ENCODE measurements at regions not wholly inside any gene's neighbourhood (a gene's known extent, or its start where the extent isn't known, plus 50 kb on each side); places are given as distances from the start of the nearest gene placed in this dataset.

DNA sequence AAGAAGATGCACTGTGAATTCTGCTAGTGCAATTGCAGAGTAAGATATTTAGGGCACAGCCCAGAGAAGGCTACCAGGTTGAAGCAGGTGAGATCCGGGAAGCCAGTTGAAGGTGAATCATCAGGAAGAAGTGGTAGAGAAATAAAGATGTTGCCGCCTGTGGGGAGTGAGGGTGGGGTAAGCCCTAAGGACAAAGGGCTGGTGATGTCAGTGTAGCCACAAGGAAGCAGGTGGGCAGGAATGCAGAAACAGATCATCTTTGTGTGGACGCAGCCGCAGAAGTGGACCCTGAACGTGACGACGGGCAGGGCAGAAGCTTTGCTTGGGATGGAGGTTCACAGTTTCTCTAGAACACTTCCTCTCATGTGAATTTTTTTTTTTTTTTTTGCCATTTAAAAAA lies 164.2 kb downstream of the ACTL7B start:
- 0 out of 2 replicates have a peak, but pooled peaks cover 2% of the 10 kb centered on the region for H3K9me3 ChIP-seq (ENCODE audit: control insufficient read depth, insufficient read depth, low read length)
- no peak overlapping the region for H2BK5ac ChIP-seq (ENCODE audit: low read depth, low read length, poor library complexity, severe bottlenecking)
- no peaks in the 10 kb centered on the region for H3K9me1 ChIP-seq (ENCODE audit: insufficient read depth, low read length)
- H2AK5ac ChIP-seq (ENCODE audit: low read depth, low read length) = no peak overlapping the region
- H4K5ac ChIP-seq (ENCODE audit: low read depth, low read length) = no peak overlapping the region
- H3K56ac ChIP-seq (ENCODE audit: extremely low read depth, insufficient read depth, low read length) = no peak overlapping the region
- no peak overlapping the region for H2BK120ac ChIP-seq (ENCODE audit: low read depth, low read length)
- no peak overlapping the region for H3K14ac ChIP-seq (replicated peaks; ENCODE audit: low read depth, low read length)
- H2BK20ac ChIP-seq (ENCODE audit: low read depth, low read length) = no peak overlapping the region
- dilution Hi-C loops (cut with HindIII; ENCODE audit: low sequenced_read_pairs, unreplicated experiment) (no loop called here), in situ Hi-C loops (cut with MboI; ENCODE audit: low sequenced_read_pairs) (no loop called here), intact Hi-C loops (cut with micrococcal nuclease) (no loop called here)
- H2BK15ac ChIP-seq (ENCODE audit: low read depth, low read length) = no peak overlapping the region
- no peak overlapping the region for H3K9ac ChIP-seq (ENCODE audit: low read depth, low read length)
- H3K27ac ChIP-seq (ENCODE audit: insufficient read depth, low read length) = no peak overlapping the region
- no peak for ATAC-seq (ENCODE audit: low read depth)
- H3K27me3 ChIP-seq (ENCODE audit: control insufficient read depth, insufficient read depth, low read length) = no peaks in the 10 kb centered on the region
- H2AFZ ChIP-seq (replicated peaks; ENCODE audit: low read length, poor library complexity) = no peak overlapping the region
- no peak overlapping the region for H3K23ac ChIP-seq (ENCODE audit: low read depth, low read length)
- H2AK9ac ChIP-seq (replicated peaks; ENCODE audit: low read depth, low read length, poor library complexity) = no peak overlapping the region
- no peaks in the 10 kb centered on the region for H3K36me3 ChIP-seq (ENCODE audit: control insufficient read depth, insufficient read depth, low read length)
- POLR2A ChIA-PET (ENCODE audit: unreplicated experiment) = no interaction called here
- no peaks in the 10 kb centered on the region for H4K20me1 ChIP-seq (ENCODE audit: insufficient read depth, low read length)
- no peak overlapping the region for H4K8ac ChIP-seq (ENCODE audit: low read depth in 2 of 2, low read length in 2 of 2)
- H3K4me1 ChIP-seq (ENCODE audit: control insufficient read depth, insufficient read depth, low read length) = no peaks in the 10 kb centered on the region
- CTCF ChIA-PET = no interaction called here
- WGBS, 2 experiments (ENCODE audit: extremely low coverage in 2 of 2, insufficient read length in 1 of 2) = 100% methylated on average over 1 of the region's 7 CpGs; no CpG with 5 or more reads in 1 of the 2 experiments
- no peaks in the 10 kb centered on the region for H3K79me1 ChIP-seq (ENCODE audit: low read depth in 1 of 2, low read length in 2 of 2)
- BruUV-seq (replicated peaks) = no TSS peak
- H3K4me2 ChIP-seq (ENCODE audit: low read depth, low read length) = no peak overlapping the region
- no peak for DNase-seq
- no peak overlapping the region for H3K18ac ChIP-seq (ENCODE audit: low read depth, low read length)
- H4K91ac ChIP-seq (ENCODE audit: insufficient read depth, low read depth, low read length) = no peak overlapping the region
- no peak overlapping the region for H3K4me3 ChIP-seq (ENCODE audit: insufficient read depth, low read depth, low read length)
- TF ChIP-seq RAD21 (IDR thresholded peaks at IDR 0.05; ENCODE audit: low read length) (no peak), NFE2L2 (IDR thresholded peaks at IDR 0.05; ENCODE audit: low read depth, low read length) (no peak), MXI1 (IDR thresholded peaks at IDR 0.05; ENCODE audit: borderline replicate concordance, low read depth, low read length) (no peak), BHLHE40 (IDR thresholded peaks at IDR 0.05; ENCODE audit: low read depth, low read length) (no peak), CHD1 (IDR thresholded peaks at IDR 0.05; ENCODE audit: low read depth, low read length) (no peak), SMC3 (IDR thresholded peaks at IDR 0.05; ENCODE audit: low read depth, low read length) (no peak), MAZ (IDR thresholded peaks at IDR 0.05; ENCODE audit: borderline replicate concordance, low read depth, low read length) (no peak), RCOR1 (IDR thresholded peaks at IDR 0.05; ENCODE audit: insufficient replicate concordance, low read length) (no peak), MAFK (IDR thresholded peaks at IDR 0.05; ENCODE audit: low read depth, low read length) (no peak), RFX5 (IDR thresholded peaks at IDR 0.05; ENCODE audit: low read depth, low read length) (no peak), CEBPB (IDR thresholded peaks at IDR 0.05; ENCODE audit: low read depth, low read length) (no peak), FOS (IDR thresholded peaks at IDR 0.05; ENCODE audit: low read depth, low read length) (no peak), POLR2A (IDR thresholded peaks at IDR 0.05; ENCODE audit: low read depth, low read length) (no peak)
- TF ChIP-seq, protein P1, sequence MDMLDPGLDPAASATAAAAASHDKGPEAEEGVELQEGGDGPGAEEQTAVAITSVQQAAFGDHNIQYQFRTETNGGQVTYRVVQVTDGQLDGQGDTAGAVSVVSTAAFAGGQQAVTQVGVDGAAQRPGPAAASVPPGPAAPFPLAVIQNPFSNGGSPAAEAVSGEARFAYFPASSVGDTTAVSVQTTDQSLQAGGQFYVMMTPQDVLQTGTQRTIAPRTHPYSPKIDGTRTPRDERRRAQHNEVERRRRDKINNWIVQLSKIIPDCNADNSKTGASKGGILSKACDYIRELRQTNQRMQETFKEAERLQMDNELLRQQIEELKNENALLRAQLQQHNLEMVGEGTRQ (IDR thresholded peaks at IDR 0.05; ENCODE audit: low read depth, low read length) = no peak
- TF ChIP-seq, protein P2, sequence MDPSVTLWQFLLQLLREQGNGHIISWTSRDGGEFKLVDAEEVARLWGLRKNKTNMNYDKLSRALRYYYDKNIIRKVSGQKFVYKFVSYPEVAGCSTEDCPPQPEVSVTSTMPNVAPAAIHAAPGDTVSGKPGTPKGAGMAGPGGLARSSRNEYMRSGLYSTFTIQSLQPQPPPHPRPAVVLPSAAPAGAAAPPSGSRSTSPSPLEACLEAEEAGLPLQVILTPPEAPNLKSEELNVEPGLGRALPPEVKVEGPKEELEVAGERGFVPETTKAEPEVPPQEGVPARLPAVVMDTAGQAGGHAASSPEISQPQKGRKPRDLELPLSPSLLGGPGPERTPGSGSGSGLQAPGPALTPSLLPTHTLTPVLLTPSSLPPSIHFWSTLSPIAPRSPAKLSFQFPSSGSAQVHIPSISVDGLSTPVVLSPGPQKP (IDR thresholded peaks at IDR 0.05; ENCODE audit: borderline replicate concordance, low read depth, low read length) = no peak
- TF ChIP-seq, protein P3, sequence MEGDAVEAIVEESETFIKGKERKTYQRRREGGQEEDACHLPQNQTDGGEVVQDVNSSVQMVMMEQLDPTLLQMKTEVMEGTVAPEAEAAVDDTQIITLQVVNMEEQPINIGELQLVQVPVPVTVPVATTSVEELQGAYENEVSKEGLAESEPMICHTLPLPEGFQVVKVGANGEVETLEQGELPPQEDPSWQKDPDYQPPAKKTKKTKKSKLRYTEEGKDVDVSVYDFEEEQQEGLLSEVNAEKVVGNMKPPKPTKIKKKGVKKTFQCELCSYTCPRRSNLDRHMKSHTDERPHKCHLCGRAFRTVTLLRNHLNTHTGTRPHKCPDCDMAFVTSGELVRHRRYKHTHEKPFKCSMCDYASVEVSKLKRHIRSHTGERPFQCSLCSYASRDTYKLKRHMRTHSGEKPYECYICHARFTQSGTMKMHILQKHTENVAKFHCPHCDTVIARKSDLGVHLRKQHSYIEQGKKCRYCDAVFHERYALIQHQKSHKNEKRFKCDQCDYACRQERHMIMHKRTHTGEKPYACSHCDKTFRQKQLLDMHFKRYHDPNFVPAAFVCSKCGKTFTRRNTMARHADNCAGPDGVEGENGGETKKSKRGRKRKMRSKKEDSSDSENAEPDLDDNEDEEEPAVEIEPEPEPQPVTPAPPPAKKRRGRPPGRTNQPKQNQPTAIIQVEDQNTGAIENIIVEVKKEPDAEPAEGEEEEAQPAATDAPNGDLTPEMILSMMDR (conservative IDR thresholded peaks at IDR 0.05; ENCODE audit: low read depth, low read length) = no peak
- H3K4ac ChIP-seq (ENCODE audit: low read depth, low read length) = no peak overlapping the region
